ENCODE measurements at regions not wholly inside any gene's neighbourhood (a gene's known extent, or its start where the extent isn't known, plus 50 kb on each side); places are given as distances from the start of the nearest gene placed in this dataset.

GRCh38 chr2:65487404-65487803, 55.0 kb upstream of the SPRED2 start:
- no peak for TF ChIP-seq ZFX (IDR thresholded peaks at IDR 0.05; ENCODE audit: borderline replicate concordance)
- TF ChIP-seq, protein P1, sequence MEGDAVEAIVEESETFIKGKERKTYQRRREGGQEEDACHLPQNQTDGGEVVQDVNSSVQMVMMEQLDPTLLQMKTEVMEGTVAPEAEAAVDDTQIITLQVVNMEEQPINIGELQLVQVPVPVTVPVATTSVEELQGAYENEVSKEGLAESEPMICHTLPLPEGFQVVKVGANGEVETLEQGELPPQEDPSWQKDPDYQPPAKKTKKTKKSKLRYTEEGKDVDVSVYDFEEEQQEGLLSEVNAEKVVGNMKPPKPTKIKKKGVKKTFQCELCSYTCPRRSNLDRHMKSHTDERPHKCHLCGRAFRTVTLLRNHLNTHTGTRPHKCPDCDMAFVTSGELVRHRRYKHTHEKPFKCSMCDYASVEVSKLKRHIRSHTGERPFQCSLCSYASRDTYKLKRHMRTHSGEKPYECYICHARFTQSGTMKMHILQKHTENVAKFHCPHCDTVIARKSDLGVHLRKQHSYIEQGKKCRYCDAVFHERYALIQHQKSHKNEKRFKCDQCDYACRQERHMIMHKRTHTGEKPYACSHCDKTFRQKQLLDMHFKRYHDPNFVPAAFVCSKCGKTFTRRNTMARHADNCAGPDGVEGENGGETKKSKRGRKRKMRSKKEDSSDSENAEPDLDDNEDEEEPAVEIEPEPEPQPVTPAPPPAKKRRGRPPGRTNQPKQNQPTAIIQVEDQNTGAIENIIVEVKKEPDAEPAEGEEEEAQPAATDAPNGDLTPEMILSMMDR (IDR thresholded peaks at IDR 0.05) = no peak
- H3K27ac ChIP-seq = no peak overlapping the region

DNA sequence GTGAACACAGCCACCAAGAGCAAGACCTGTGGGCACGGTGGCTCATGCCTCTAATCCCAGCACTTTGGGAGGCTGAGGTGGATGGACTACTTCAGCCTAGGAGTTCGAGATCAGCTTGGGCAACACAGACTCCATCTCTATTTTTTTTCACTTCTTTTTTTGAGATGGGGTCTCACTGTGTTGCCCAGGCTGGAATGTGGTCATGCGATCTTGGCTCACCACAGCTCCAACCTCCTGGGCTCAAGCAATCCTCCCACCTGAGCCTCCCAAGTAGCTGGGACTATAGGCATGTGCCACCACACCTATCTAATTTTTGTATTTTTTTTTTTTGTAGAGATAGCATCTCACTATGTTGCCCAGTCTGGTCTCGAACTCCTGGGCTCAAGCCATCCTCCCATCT, 54.4 kb upstream of the SPRED2 start:
- TF ChIP-seq ZFX (IDR thresholded peaks at IDR 0.05; ENCODE audit: borderline replicate concordance) = no peak
- TF ChIP-seq, protein P1 (IDR thresholded peaks at IDR 0.05) = no peak
- no peak overlapping the region for H3K27ac ChIP-seq

DNA sequence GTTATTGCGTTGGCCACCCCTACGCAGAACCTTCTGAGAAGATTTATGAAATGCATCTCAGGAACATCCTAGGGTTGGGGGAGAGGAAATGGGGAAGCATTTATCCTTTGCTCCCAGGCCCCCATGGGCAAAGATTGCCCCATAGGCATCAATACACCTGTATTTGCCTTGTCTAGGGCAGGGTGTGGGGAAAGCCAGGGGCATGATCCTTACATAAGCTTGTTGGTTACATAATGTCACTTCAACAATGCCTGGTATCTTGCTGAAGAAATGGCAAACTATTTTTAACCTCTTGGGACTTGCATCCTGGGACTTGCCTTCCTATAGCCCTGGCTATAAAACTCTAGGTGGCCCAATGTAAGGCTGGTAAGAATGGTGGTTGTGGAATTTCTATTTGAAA, 53.9 kb upstream of the SPRED2 start:
- H3K27ac ChIP-seq = no peak overlapping the region
- TF ChIP-seq, protein P1 (IDR thresholded peaks at IDR 0.05) = no peak
- no peak for TF ChIP-seq ZFX (IDR thresholded peaks at IDR 0.05; ENCODE audit: borderline replicate concordance)

DNA sequence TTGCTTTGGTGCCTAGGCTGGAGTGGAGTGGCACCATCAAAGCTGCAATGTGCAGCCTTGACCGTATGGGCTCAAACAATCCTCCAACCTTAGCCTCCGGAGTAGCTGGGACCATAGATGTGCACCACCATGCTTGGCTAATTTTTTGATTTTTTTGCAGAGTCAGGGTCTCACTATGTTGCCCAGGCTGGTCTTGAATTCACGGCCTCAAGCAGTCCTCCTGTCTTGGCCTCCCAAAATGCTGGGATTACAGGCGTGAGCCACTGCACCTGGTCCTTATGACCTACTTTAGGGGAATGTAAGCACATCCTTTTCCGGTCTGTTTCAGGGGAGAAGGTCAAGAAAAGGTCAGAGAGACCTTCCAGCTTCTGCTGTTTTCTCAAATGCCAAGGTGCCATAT, 53.4 kb upstream of the SPRED2 start:
- no peak for TF ChIP-seq ZFX (IDR thresholded peaks at IDR 0.05; ENCODE audit: borderline replicate concordance)
- TF ChIP-seq, protein P1 (IDR thresholded peaks at IDR 0.05) = no peak
- no peak overlapping the region for H3K27ac ChIP-seq

GRCh38 chr2:65483763-65484162, 51.4 kb upstream of the SPRED2 start:
- H3K27ac ChIP-seq = no peak overlapping the region
- TF ChIP-seq ZFX (IDR thresholded peaks at IDR 0.05; ENCODE audit: borderline replicate concordance) = no peak
- TF ChIP-seq, protein P1 (IDR thresholded peaks at IDR 0.05) = no peak

GRCh38 chr2:65482971-65483370, 50.6 kb upstream of the SPRED2 start:
- TF ChIP-seq, protein P1 (IDR thresholded peaks at IDR 0.05) = no peak
- TF ChIP-seq ZFX (IDR thresholded peaks at IDR 0.05; ENCODE audit: borderline replicate concordance) = no peak
- no peak overlapping the region for H3K27ac ChIP-seq
